Nephron (organoid): ENCODE measurements at regions not wholly inside any gene's neighbourhood (a gene's known extent, or its start where the extent isn't known, plus 50 kb on each side); places are given as distances from the start of the nearest gene placed in this dataset.

Experiments used
- H3K27ac Mint-ChIP-seq, 3 experiments: 2 replicates each; pipeline ENCODE4 v1.8.0; 2020; ENCODE audit warnings: mixed read lengths in 3 of 3, mild to moderate bottlenecking in 2 of 3, moderate library complexity in 1 of 3
- H3K27me3 Mint-ChIP-seq: 2 replicates; pipeline ENCODE4 v1.8.0; 2021; ENCODE audit warnings: low read depth, mild to moderate bottlenecking, moderate library complexity, mixed read lengths
- H3K36me3 Mint-ChIP-seq: 2 replicates; pipeline ENCODE4 v1.8.0; 2020; ENCODE audit warnings: low read depth, mixed read lengths
- H3K4me1 Mint-ChIP-seq: 2 replicates; pipeline ENCODE4 v1.8.0; 2020; ENCODE audit warnings: mixed read lengths
- H3K4me3 Mint-ChIP-seq, 3 experiments: 2 replicates each; pipeline ENCODE4 v1.8.0; 2020; ENCODE audit warnings: mild to moderate bottlenecking in 3 of 3, mixed read lengths in 3 of 3, moderate library complexity in 2 of 3
- H3K9me3 Mint-ChIP-seq: 2 replicates; pipeline ENCODE4 v1.8.0; 2020; ENCODE audit warnings: mixed read lengths
- CTCF ChIP-seq, 3 experiments: fragments of 200-600 bp; sonication (generic); IDR thresholded peaks; one replicate each; pipeline ENCODE4 v1.5.0; 2021; ENCODE audit warnings: antibody characterized with exemption in 3 of 3; ENCODE audit not compliant: unreplicated experiment in 3 of 3

GRCh38 chr15:25939122-25939521, 76.0 kb upstream of the ATP10A start:
- TF ChIP-seq CTCF (IDR thresholded peaks at IDR 0.05; ENCODE audit: unreplicated experiment in 3 of 3) = no peak
- no peak overlapping the region for H3K27ac Mint-ChIP-seq
- H3K36me3 Mint-ChIP-seq = no peaks in the 10 kb centered on the region
- no peak overlapping the region for H3K4me3 Mint-ChIP-seq
- H3K4me1 Mint-ChIP-seq = peaks cover 6% of the 10 kb centered on the region
- peaks cover 12% of the 10 kb centered on the region for H3K27me3 Mint-ChIP-seq
- peaks cover 3% of the 10 kb centered on the region for H3K9me3 Mint-ChIP-seq

GRCh38 chr15:25937796-25938195, 74.7 kb upstream of the ATP10A start:
- H3K27me3 Mint-ChIP-seq = peaks cover 9% of the 10 kb centered on the region
- H3K4me1 Mint-ChIP-seq = peaks cover 16% of the 10 kb centered on the region
- no peak overlapping the region for H3K4me3 Mint-ChIP-seq
- H3K9me3 Mint-ChIP-seq = peaks cover 3% of the 10 kb centered on the region
- no peak overlapping the region for H3K27ac Mint-ChIP-seq
- TF ChIP-seq CTCF (IDR thresholded peaks at IDR 0.05; ENCODE audit: unreplicated experiment in 3 of 3) = no peak
- H3K36me3 Mint-ChIP-seq = no peaks in the 10 kb centered on the region

- peaks cover 11% of the 10 kb centered on the region for H3K27me3 Mint-ChIP-seq
- TF ChIP-seq CTCF (IDR thresholded peaks at IDR 0.05; ENCODE audit: unreplicated experiment in 3 of 3) = no peak
- H3K27ac Mint-ChIP-seq = no peak overlapping the region
- H3K36me3 Mint-ChIP-seq = no peaks in the 10 kb centered on the region
- H3K4me3 Mint-ChIP-seq = no peak overlapping the region
- H3K9me3 Mint-ChIP-seq = no peaks in the 10 kb centered on the region
- H3K4me1 Mint-ChIP-seq = peaks cover 10% of the 10 kb centered on the region
These were observed 72.9 kb upstream of the ATP10A start for GRCh38 chr15:25936004-25936403.

- Mint-ChIP-seq H3K4me1 (peaks cover 10% of the 10 kb centered on the region), H3K36me3 (no peaks in the 10 kb centered on the region), H3K27me3 (peaks cover 11% of the 10 kb centered on the region), H3K27ac (peak overlapping the region in 2 of 3 experiments; percentile 41 to 45), H3K9me3 (peaks cover 12% of the 10 kb centered on the region), H3K4me3 (peak overlapping the region; percentile 75 to 83 (median 78))
- peak; percentile 71 to 80 (median 76) for TF ChIP-seq CTCF (IDR thresholded peaks at IDR 0.05; ENCODE audit: unreplicated experiment in 3 of 3)
These were observed 70.5 kb upstream of the ATP10A start for GRCh38 chr15:25933456-25934158.

- TF ChIP-seq CTCF (IDR thresholded peaks at IDR 0.05; ENCODE audit: unreplicated experiment in 3 of 3) = no peak
- H3K36me3 Mint-ChIP-seq = no peaks in the 10 kb centered on the region
- no peak overlapping the region for H3K27ac Mint-ChIP-seq
- no peak overlapping the region for H3K4me3 Mint-ChIP-seq
- H3K4me1 Mint-ChIP-seq = peaks cover 10% of the 10 kb centered on the region
- peaks cover 12% of the 10 kb centered on the region for H3K9me3 Mint-ChIP-seq
- H3K27me3 Mint-ChIP-seq = peaks cover 11% of the 10 kb centered on the region
These were observed 69.6 kb upstream of the ATP10A start for GRCh38 chr15:25932696-25933095.

- H3K9me3 Mint-ChIP-seq = peaks cover 12% of the 10 kb centered on the region
- no peak overlapping the region for H3K27ac Mint-ChIP-seq
- H3K4me1 Mint-ChIP-seq = peaks cover 10% of the 10 kb centered on the region
- TF ChIP-seq CTCF (IDR thresholded peaks at IDR 0.05; ENCODE audit: unreplicated experiment in 3 of 3) = no peak
- H3K36me3 Mint-ChIP-seq = no peaks in the 10 kb centered on the region
- H3K27me3 Mint-ChIP-seq = peaks cover 7% of the 10 kb centered on the region
- H3K4me3 Mint-ChIP-seq = no peak overlapping the region
These were observed 68.7 kb upstream of the ATP10A start for GRCh38 chr15:25931851-25932250.
